ENCODE measurements at regions not wholly inside any gene's neighbourhood (a gene's known extent, or its start where the extent isn't known, plus 50 kb on each side); places are given as distances from the start of the nearest gene placed in this dataset.
A peak's percentile ranks its signal among the peaks of the same experiment; 100 is the strongest.
"Not testable (repeated sequence)": the region's sequence is repeated elsewhere in the genome, so short reads cannot be mapped to it uniquely, and the experiment has no call there.

DNA sequence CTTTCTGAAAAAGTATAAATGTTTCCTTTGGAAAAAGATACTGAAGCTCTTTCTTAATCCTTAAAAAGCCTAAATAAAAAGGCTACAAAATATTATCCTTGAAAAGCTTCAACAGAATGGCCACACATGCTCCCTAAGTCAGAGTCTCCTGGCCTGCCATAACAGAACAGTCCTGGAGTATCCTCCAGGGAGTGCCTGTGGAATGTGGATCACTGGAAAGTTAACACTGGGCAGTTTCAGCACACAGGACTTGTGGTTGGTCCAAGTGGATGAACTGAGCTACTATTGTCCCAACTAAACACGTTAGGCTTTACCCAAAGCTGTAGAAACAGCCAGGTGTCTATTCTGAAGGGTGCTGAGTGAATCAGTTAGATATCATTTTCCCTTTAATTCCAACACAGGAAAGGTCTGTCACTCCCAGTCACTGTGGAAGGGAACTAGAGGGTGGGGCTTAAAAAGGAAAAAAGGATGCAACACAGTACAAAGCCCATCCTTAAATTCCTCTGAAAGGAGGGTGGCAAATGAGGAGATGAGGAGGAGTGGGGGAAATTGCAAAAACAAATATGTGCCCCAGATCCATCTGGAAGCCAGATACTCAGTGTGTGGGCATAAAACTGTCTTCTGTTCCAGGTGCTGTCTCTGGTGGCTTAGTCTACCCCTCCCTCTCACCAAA lies 196.3 kb upstream of the SPAG17 start:
- DNase-seq (ENCODE audit: extremely low spot score, insufficient read length, low read depth): no peak
- FAIRE-seq: no peak

GRCh38 chr1:118377183-118377582 lies 192.2 kb upstream of the SPAG17 start:
- not testable (repeated sequence) for FAIRE-seq; DNase-seq (ENCODE audit: extremely low spot score, insufficient read length, low read depth)

- FAIRE-seq (no peak), DNase-seq (ENCODE audit: extremely low spot score, insufficient read length, low read depth) (no peak)
Measured at GRCh38 chr1:118371612-118372011, 186.6 kb upstream of the SPAG17 start.

- no peak for DNase-seq (ENCODE audit: extremely low spot score, insufficient read length, low read depth)
- no peak for FAIRE-seq
Measured at GRCh38 chr1:118370861-118371260, 185.8 kb upstream of the SPAG17 start.

GRCh38 chr1:118366286-118366685 lies 181.3 kb upstream of the SPAG17 start:
- DNase-seq (ENCODE audit: extremely low spot score, insufficient read length, low read depth): no peak
- FAIRE-seq: no peak

GRCh38 chr1:118364882-118365281 lies 179.9 kb upstream of the SPAG17 start:
- DNase-seq (ENCODE audit: extremely low spot score, insufficient read length, low read depth): no peak
- FAIRE-seq: no peak

- FAIRE-seq: no peak
- no peak for DNase-seq (ENCODE audit: extremely low spot score, insufficient read length, low read depth)
Measured at GRCh38 chr1:118363396-118363795, 178.4 kb upstream of the SPAG17 start.

GRCh38 chr1:118360817-118361216 lies 175.8 kb upstream of the SPAG17 start:
- no peak for FAIRE-seq
- DNase-seq (ENCODE audit: extremely low spot score, insufficient read length, low read depth): no peak

DNA sequence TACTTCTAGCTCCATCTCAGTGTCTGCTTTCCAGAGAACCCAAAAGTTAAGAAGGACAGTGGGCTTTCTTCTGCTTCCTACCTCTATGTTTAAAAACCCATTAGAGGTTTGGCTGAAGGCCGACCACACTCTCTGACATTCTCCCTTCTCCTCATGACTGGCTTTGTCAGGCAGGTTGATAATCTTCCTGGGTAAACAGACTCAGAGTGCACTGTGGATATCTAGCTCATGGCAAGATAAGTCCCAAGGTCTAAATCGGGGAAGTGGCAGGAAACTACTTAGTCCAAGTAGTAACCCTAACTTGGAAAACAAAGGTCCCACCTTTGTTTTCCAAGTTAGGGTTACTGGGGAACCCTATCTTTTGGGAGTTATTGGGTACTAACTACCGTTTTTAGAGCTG lies 161.9 kb upstream of the SPAG17 start:
- FAIRE-seq: no peak

DNA sequence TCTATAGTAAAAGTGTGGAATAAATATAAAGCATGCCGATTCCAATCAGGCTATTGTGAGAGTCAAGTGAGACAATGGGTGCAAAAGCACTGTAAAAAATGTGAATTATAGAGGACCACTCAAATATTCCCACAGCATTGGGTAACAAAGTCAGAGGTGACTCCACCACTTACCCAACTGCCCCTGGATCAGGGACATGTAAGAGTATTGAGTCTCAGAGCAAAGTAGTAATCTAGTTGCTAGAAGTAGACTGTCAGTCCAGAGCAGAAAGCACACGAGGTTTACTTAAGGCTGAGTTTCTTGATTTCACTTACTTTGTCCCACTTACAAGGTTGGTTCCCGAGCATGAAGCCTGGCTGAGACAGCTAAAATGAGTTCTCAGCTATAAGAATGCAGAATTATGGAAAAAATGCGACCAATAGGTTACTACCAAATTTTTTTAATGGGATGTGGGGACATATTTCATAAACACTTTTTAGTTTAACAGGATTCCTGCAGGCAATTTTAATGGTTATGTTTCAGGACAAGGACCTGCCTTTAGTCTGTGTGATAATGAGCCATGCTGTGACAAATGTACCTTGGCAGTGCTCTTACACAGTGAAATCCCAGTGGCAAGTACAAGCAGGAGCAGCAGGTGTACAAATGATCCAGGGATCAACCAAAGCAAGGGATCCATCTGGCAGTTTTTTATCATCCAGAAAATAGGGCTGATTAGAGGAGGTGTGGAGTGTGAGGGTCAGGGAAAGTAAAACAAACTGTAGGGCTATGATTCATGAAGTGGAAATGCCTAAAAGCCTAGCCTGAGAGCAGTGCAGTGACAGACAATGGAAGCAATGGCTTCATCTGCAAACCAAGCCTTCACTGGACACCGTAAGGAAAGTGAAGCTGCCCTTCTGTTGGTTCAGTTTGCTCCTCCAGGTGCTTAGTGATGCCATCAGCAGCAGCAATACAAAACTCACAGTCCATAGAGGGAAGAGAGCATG lies 156.2 kb upstream of the SPAG17 start:
- FAIRE-seq (no peak), DNase-seq (ENCODE audit: extremely low spot score, insufficient read length, low read depth) (no peak)

More for the DNA sequence above, 161.9 kb upstream of the SPAG17 start:
- DNase-seq (ENCODE audit: extremely low spot score, insufficient read length, low read depth): no peak

DNA sequence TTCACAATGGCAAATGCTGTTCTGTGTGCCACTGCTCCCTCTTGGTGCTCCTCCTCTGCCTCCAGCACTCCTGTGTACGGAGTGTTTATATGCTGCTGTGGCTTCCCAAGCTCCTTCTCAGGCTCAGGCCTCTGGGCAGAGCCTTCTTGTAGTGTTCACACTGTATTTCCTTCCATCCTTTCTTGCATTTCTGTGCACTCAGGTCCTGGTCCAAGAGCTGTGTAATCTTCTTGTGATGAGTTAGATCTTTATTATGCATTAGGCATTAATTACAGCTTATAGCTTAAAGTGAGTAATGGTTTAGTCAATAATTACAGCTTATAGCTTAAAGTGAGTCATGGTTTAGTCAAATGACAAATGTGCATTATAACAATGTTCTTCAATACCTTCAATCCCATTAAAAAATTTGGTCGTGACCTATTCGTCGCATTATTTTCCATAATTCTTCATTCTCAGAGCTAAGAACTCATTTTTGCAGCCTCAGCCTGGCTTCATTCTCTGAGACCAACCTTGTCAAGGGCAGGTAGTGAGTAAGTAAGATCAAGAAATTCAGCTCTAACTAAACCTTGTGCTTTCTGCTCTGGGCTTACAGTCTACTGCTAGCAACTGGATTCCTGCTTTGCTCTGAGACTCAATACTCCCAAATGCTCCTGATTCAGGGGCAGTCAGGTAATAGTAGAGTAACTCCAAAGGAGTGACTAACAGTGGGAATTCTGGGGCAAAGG lies 154.5 kb upstream of the SPAG17 start:
- DNase-seq (ENCODE audit: extremely low spot score, insufficient read length, low read depth): no peak
- no peak for FAIRE-seq

GRCh38 chr1:118338936-118339335 lies 153.9 kb upstream of the SPAG17 start:
- no peak for FAIRE-seq
- DNase-seq (ENCODE audit: extremely low spot score, insufficient read length, low read depth): no peak

DNA sequence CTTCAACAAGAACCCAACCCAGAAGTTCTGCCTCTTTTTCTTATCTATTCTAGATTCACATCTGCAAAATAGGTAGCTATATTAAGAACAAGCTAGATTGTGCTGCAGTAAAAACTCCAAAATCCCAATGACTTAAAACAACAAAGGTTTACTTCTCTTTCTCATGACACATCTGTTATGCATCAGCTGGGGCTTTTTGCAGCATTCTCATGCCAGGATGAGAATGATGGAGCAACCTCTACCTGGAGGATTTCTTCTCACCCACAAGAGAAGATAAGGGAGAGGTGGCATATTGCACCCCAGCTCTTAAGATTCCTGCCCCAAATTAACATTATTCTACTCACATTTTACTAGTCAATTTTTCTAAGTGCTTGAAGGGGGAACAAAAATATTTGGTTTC lies 152.3 kb upstream of the SPAG17 start:
- DNase-seq (ENCODE audit: extremely low spot score, insufficient read length, low read depth): no peak
- FAIRE-seq: no peak

GRCh38 chr1:118335331-118335732 lies 150.3 kb upstream of the SPAG17 start:
- FAIRE-seq: peak; percentile 59

GRCh38 chr1:118334506-118334905 lies 149.5 kb upstream of the SPAG17 start:
- no peak for DNase-seq (ENCODE audit: extremely low spot score, insufficient read length, low read depth)
- FAIRE-seq: no peak

More at GRCh38 chr1:118335331-118335732, 150.3 kb upstream of the SPAG17 start:
- peak; percentile 0 for DNase-seq (ENCODE audit: extremely low spot score, insufficient read length, low read depth)

DNA sequence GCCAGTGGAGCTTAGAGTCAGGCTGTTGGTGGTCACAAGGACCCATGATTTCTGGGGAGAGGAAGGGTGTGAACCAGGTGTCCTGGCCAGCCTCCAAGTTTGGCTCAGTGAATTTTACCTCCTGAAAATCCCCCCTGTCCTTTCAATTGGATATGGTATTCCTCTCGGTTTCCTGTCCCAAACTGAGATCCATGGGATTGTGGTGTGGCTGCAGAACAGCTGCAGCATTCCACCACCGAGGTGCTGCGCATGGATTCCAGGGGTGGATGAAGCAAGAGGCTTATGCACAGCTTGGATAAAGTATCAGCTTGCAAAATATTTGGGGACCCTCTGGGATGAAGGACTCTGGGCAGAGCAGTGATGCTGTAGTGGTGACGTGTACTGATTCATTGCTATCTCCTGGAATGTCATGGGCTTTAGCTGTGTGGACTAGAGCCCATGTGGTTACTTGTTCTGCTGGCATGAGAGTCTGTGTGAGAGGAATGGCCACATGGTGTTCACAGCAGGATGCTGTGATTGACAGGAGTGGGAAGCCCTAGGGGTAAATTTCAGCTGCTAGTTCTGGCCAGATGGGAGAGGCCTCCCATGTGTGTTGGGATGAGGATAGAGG lies 148.7 kb upstream of the SPAG17 start:
- FAIRE-seq (no peak), DNase-seq (ENCODE audit: extremely low spot score, insufficient read length, low read depth) (no peak)

GRCh38 chr1:118326960-118327629 lies 142.1 kb upstream of the SPAG17 start:
- DNase-seq (ENCODE audit: extremely low spot score, insufficient read length, low read depth) (no peak), FAIRE-seq (no peak)

- FAIRE-seq (no peak), DNase-seq (ENCODE audit: extremely low spot score, insufficient read length, low read depth) (no peak)
Measured at GRCh38 chr1:118325550-118326225, 140.7 kb upstream of the SPAG17 start.

- FAIRE-seq (no peak), DNase-seq (ENCODE audit: extremely low spot score, insufficient read length, low read depth) (no peak)
Measured at GRCh38 chr1:118323246-118323645, 138.2 kb upstream of the SPAG17 start.

Data from GM18507 (cell line).